GM12872 (cell line): ENCODE measurements at regions not wholly inside any gene's neighbourhood (a gene's known extent, or its start where the extent isn't known, plus 50 kb on each side); places are given as distances from the start of the nearest gene placed in this dataset.

ENCODE experiments used
- CTCF ChIP-seq: IDR thresholded peaks from 3 replicates; pipeline ENCODE4 v1.5.1; 2011; ENCODE audit warnings: low read depth, mild to moderate bottlenecking, low read length, moderate library complexity; ENCODE audit not compliant: insufficient read depth

- no peak for TF ChIP-seq CTCF
Measured at GRCh38 chr9:1434811-1435210, 384.7 kb downstream of the DMRT2 start.

- TF ChIP-seq CTCF = no peak
Measured at GRCh38 chr9:1440256-1440655, 390.1 kb downstream of the DMRT2 start.

- TF ChIP-seq CTCF = no peak
Measured at GRCh38 chr9:1442105-1442504, 391.9 kb downstream of the DMRT2 start.

GRCh38 chr9:1443450-1443849 is 393.3 kb downstream of the DMRT2 start:
- TF ChIP-seq CTCF = no peak

- TF ChIP-seq CTCF = no peak
Measured at GRCh38 chr9:1446671-1447070, 396.5 kb downstream of the DMRT2 start.

- TF ChIP-seq CTCF = no peak
Measured at GRCh38 chr9:1453636-1454035, 403.5 kb downstream of the DMRT2 start.

- no peak for TF ChIP-seq CTCF
Measured at GRCh38 chr9:1454211-1454610, 404.1 kb downstream of the DMRT2 start.

- TF ChIP-seq CTCF = no peak
Measured at GRCh38 chr9:1454616-1455347, 404.6 kb downstream of the DMRT2 start.
